DND-41 (cell line): ENCODE measurements at regions not wholly inside any gene's neighbourhood (a gene's known extent, or its start where the extent isn't known, plus 50 kb on each side); places are given as distances from the start of the nearest gene placed in this dataset.

Experiments
- ATAC-seq: fragments of 200-7000 bp; cut with Tn5 transposase; 3 replicates; pipeline ENCODE4 v1.9.1; 2021; ENCODE audit warnings: low read depth; ENCODE audit not compliant: insufficient read depth
- DNase-seq: peaks from one replicate; pipeline ENCODE4 v3.0.0-alpha.2; 2020
- H2AFZ ChIP-seq: 2 replicates; pipeline ENCODE4 v1.6.0; 2012; ENCODE audit warnings: low read depth, low read length
- H3K27ac ChIP-seq: 2 replicates; pipeline ENCODE4 v1.5.1; 2012; ENCODE audit warnings: low read length, inconsistent platforms
- H3K27me3 ChIP-seq: fragments of 200-600 bp; sonication (generic); 2 replicates; pipeline ENCODE4 v1.6.0; 2012; ENCODE audit warnings: low read length, mild to moderate bottlenecking, inconsistent platforms; ENCODE audit not compliant: insufficient read depth, poor library complexity
- H3K36me3 ChIP-seq: 2 replicates; pipeline ENCODE4 v1.5.1; 2012; ENCODE audit warnings: low read length, inconsistent platforms; ENCODE audit not compliant: insufficient read depth
- H3K4me1 ChIP-seq: 2 replicates; pipeline ENCODE4 v1.5.1; 2012; ENCODE audit warnings: mild to moderate bottlenecking, low read length; ENCODE audit not compliant: insufficient read depth
- H3K4me2 ChIP-seq: 2 replicates; pipeline ENCODE4 v1.6.0; 2012; ENCODE audit warnings: mild to moderate bottlenecking, moderate library complexity, low read length, inconsistent platforms; ENCODE audit not compliant: insufficient read depth
- H3K4me3 ChIP-seq, 2 experiments: fragments of 200-600 bp in 1 of 2; shearing (Covaris generic) in 1 of 2; 2 replicates each; pipeline ENCODE4 v1.5.1; 2012 to 2016; ENCODE audit warnings: inconsistent platforms in 2 of 2, low read length in 2 of 2, mild to moderate bottlenecking in 2 of 2, low read depth in 1 of 2, moderate library complexity in 1 of 2
- H3K79me2 ChIP-seq: 2 replicates; pipeline ENCODE4 v1.6.0; 2012; ENCODE audit warnings: low read length, inconsistent platforms; ENCODE audit not compliant: insufficient read depth
- H3K9ac ChIP-seq: 2 replicates; pipeline ENCODE4 v1.6.0; 2012; ENCODE audit warnings: low read depth, mild to moderate bottlenecking, inconsistent platforms, low read length, moderate library complexity
- H3K9me3 ChIP-seq: 2 replicates; pipeline ENCODE4 v1.5.1; 2012; ENCODE audit warnings: low read length, moderate library complexity, mild to moderate bottlenecking, inconsistent platforms; ENCODE audit not compliant: insufficient read depth, severe bottlenecking
- H4K20me1 ChIP-seq: 2 replicates; pipeline ENCODE4 v1.6.0; 2012; ENCODE audit warnings: low read length; ENCODE audit not compliant: insufficient read depth
- EZH2 ChIP-seq: IDR thresholded peaks from 3 replicates; pipeline ENCODE4 v1.6.1; 2012; ENCODE audit warnings: borderline replicate concordance, low read depth, mild to moderate bottlenecking, moderate library complexity, low read length, inconsistent platforms; ENCODE audit not compliant: severe bottlenecking
- TF ChIP-seq, protein P1 (sequence below): IDR thresholded peaks from 2 replicates; pipeline ENCODE4 v1.5.1; 2012; ENCODE audit warnings: borderline replicate concordance, low read length, moderate library complexity, mild to moderate bottlenecking; ENCODE audit not compliant: poor library complexity, severe bottlenecking; ENCODE audit errors: extremely low read depth

DNA sequence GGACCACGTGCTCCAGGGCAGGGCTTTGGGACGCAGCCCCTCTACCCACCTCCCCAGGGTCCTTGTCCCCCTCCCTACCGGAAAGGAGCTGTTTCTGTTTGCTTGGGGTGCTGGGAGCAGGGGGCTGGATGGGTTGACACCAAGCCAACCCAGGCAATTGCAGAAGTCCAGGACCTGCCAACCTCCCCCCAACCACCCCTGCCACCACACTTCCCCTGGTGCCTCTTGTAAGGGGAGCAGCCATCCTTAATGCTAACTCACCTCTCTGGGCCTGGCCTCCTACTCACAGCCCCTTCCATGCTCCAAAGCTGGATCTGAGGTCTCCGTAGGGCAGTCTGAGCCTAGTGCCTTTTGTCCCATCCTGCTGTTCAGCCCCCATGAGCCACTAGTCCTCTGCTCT lies 631.9 kb downstream of the BCOR start:
- H3K4me3 ChIP-seq = no peak overlapping the region
- DNase-seq = no peak
- H3K79me2 ChIP-seq = no peaks in the 10 kb centered on the region
- no peaks in the 10 kb centered on the region for H3K4me1 ChIP-seq
- H4K20me1 ChIP-seq = no peaks in the 10 kb centered on the region
- no peak overlapping the region for H3K9ac ChIP-seq
- no peaks in the 10 kb centered on the region for H3K36me3 ChIP-seq
- TF ChIP-seq EZH2 = no peak
- TF ChIP-seq, protein P1, sequence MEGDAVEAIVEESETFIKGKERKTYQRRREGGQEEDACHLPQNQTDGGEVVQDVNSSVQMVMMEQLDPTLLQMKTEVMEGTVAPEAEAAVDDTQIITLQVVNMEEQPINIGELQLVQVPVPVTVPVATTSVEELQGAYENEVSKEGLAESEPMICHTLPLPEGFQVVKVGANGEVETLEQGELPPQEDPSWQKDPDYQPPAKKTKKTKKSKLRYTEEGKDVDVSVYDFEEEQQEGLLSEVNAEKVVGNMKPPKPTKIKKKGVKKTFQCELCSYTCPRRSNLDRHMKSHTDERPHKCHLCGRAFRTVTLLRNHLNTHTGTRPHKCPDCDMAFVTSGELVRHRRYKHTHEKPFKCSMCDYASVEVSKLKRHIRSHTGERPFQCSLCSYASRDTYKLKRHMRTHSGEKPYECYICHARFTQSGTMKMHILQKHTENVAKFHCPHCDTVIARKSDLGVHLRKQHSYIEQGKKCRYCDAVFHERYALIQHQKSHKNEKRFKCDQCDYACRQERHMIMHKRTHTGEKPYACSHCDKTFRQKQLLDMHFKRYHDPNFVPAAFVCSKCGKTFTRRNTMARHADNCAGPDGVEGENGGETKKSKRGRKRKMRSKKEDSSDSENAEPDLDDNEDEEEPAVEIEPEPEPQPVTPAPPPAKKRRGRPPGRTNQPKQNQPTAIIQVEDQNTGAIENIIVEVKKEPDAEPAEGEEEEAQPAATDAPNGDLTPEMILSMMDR = no peak
- no peak for ATAC-seq
- no peak overlapping the region for H3K4me2 ChIP-seq
- no peaks in the 10 kb centered on the region for H3K27me3 ChIP-seq
- no peak overlapping the region for H3K27ac ChIP-seq
- H3K9me3 ChIP-seq = no peaks in the 10 kb centered on the region
- no peak overlapping the region for H2AFZ ChIP-seq

DNA sequence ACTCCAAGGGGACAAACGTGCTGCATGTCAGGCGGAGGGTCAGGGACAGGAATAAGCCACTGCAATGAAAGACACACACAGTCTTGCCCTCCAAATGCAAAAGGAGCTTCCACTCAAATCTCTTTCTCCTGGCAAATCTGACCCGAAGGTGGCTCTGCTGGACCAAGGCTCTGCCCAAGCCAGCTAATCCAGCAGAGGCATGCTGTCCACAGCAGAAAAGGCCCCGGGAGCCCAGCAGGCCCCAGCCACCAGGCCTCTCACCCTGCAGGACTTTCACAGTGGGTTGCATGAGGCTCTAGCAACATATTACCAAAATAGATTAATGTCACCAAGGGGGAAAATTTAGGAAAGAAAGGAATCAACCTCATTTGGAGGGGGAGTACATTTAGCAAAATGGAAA lies 628.6 kb downstream of the BCOR start:
- Histone ChIP-seq H3K27me3 (no peaks in the 10 kb centered on the region), H4K20me1 (no peaks in the 10 kb centered on the region), H3K9ac (no peak overlapping the region), H3K36me3 (no peaks in the 10 kb centered on the region), H2AFZ (no peak overlapping the region), H3K4me3 (no peak overlapping the region), H3K79me2 (no peaks in the 10 kb centered on the region), H3K9me3 (no peaks in the 10 kb centered on the region), H3K27ac (no peak overlapping the region), H3K4me1 (no peaks in the 10 kb centered on the region), H3K4me2 (no peak overlapping the region)
- DNase-seq = no peak
- TF ChIP-seq EZH2 = no peak
- TF ChIP-seq, protein P1 = no peak
- no peak for ATAC-seq

DNA sequence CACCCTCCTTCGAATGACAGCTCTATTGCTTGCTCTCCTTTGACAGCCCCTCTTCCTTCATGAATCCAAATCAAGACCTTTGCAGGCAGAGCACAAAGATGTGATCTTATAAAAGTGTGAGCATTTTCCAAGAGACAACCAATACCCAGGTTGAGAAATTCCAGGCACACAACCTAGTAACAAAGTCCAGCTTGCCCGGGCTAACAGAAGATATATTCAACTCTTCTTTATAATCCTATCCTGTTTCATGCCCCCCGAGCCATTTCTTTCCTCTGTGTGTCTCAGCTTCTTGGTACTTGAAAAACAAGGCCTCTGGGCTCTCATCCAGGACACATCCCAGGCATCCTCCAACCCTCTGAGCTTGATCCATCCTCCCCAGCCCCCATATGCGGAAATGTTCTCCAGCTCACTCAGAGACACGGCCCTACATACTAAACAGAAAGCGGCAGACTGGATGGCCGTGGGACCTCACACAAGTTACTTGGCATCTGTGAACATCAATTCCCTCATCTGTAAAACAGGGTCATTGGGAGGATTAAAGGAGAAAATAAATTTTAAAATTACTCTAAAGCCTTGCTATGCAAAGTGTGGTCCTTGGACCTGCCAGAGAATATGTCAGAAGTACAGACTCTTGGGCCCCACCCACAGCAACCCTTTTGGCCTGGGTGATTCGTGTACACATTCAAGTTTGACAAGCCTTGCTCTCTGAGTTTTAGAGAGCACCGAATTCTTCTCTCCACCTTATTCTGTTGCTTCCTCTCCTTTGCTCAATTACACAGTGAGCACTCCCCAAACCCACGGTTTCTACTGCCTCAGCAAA lies 627.0 kb downstream of the BCOR start:
- no peak for TF ChIP-seq EZH2
- TF ChIP-seq, protein P1 = no peak
- no peaks in the 10 kb centered on the region for H3K27me3 ChIP-seq
- no peaks in the 10 kb centered on the region for H3K36me3 ChIP-seq
- H3K79me2 ChIP-seq = no peaks in the 10 kb centered on the region
- H3K9me3 ChIP-seq = no peaks in the 10 kb centered on the region
- H3K9ac ChIP-seq = no peak overlapping the region
- no peak overlapping the region for H2AFZ ChIP-seq
- H4K20me1 ChIP-seq = no peaks in the 10 kb centered on the region
- H3K27ac ChIP-seq = no peak overlapping the region
- ATAC-seq (no peak), DNase-seq (no peak)
- no peak overlapping the region for H3K4me3 ChIP-seq
- H3K4me2 ChIP-seq = no peak overlapping the region
- no peaks in the 10 kb centered on the region for H3K4me1 ChIP-seq
